ENCODE measurements at regions not wholly inside any gene's neighbourhood (a gene's known extent, or its start where the extent isn't known, plus 50 kb on each side); places are given as distances from the start of the nearest gene placed in this dataset.

DNA sequence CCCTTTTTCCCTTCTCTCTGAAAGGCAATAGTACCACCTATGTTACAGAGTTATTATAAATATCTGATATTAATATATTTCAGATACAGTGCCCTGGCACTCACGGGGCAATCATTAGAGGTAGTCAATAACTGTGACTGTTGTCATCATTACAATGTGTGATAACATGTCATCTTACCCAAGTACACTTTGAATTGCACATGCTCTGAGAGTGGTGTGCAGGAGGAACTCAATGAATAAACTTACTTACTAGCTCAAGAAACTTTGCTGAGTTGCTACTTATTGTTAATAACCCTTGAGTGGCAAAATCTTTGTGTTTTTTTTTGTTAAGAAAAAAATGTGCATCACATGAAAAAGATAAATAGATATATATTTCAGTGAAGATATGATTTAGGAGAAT, 275.1 kb upstream of the RASGEF1B start:
- peaks cover 7% of the 10 kb centered on the region for H3K9me3 ChIP-seq (replicated peaks)
- no peaks in the 10 kb centered on the region for H3K27me3 ChIP-seq (ENCODE audit: low read depth)
- H3K4me1 ChIP-seq: no peaks in the 10 kb centered on the region
- no peaks in the 10 kb centered on the region for H3K36me3 ChIP-seq
- H3K27ac ChIP-seq (replicated peaks): no peak overlapping the region
- no peak for DNase-seq
- TF ChIP-seq, protein P1, sequence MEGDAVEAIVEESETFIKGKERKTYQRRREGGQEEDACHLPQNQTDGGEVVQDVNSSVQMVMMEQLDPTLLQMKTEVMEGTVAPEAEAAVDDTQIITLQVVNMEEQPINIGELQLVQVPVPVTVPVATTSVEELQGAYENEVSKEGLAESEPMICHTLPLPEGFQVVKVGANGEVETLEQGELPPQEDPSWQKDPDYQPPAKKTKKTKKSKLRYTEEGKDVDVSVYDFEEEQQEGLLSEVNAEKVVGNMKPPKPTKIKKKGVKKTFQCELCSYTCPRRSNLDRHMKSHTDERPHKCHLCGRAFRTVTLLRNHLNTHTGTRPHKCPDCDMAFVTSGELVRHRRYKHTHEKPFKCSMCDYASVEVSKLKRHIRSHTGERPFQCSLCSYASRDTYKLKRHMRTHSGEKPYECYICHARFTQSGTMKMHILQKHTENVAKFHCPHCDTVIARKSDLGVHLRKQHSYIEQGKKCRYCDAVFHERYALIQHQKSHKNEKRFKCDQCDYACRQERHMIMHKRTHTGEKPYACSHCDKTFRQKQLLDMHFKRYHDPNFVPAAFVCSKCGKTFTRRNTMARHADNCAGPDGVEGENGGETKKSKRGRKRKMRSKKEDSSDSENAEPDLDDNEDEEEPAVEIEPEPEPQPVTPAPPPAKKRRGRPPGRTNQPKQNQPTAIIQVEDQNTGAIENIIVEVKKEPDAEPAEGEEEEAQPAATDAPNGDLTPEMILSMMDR (IDR thresholded peaks at IDR 0.05; ENCODE audit: borderline replicate concordance): no peak
- intact Hi-C loops (cut with micrococcal nuclease): no loop called here
- no peak overlapping the region for H3K4me3 ChIP-seq

DNA sequence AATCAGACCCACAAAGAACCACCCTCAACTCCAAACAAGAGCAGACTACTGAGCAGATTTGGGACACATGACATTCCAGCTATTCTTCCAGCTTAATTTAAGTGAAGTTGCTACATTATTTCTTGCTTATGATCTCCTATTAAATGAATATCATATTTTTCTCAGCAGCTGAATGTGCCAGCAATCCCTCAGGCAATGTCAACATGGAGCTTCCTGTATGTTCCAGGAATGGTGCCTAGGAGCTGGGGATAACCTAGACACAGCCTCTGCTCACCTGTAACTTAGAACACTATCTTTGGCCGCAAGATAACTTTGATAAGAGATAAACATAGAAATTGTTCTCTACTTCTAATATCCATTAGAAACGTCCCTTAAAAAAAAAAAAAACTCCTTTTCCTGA, 274.4 kb upstream of the RASGEF1B start:
- Histone ChIP-seq H3K36me3 (no peaks in the 10 kb centered on the region), H3K4me3 (no peak overlapping the region), H3K27me3 (ENCODE audit: low read depth) (no peaks in the 10 kb centered on the region), H3K9me3 (replicated peaks) (peaks cover 7% of the 10 kb centered on the region), H3K4me1 (no peaks in the 10 kb centered on the region), H3K27ac (replicated peaks) (no peak overlapping the region)
- intact Hi-C loops (cut with micrococcal nuclease): no loop called here
- DNase-seq: no peak
- TF ChIP-seq, protein P1 (IDR thresholded peaks at IDR 0.05; ENCODE audit: borderline replicate concordance): no peak

DNA sequence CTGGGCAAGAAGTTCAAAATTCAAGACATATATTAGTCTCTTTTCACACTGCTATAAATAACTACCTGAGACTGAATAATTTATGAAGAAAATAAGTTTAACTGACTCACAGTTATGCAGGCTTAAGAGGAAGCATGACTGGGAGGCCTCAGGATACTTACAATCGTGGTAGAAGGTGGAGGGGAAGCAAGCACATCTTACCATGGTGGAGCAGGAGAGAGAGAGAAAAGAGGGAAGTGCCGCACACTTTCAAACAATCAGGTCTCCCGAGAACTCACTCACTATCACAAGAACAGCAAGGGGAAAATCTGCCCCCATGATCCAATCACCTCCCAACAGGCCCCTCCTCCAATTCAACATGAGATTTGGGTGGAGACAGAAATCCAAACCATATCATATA, 273.3 kb upstream of the RASGEF1B start:
- no peaks in the 10 kb centered on the region for H3K27me3 ChIP-seq (ENCODE audit: low read depth)
- no peaks in the 10 kb centered on the region for H3K36me3 ChIP-seq
- TF ChIP-seq, protein P1 (IDR thresholded peaks at IDR 0.05; ENCODE audit: borderline replicate concordance): no peak
- H3K4me3 ChIP-seq: no peak overlapping the region
- peaks cover 7% of the 10 kb centered on the region for H3K9me3 ChIP-seq (replicated peaks)
- intact Hi-C loops (cut with micrococcal nuclease): no loop called here
- H3K4me1 ChIP-seq: no peaks in the 10 kb centered on the region
- DNase-seq: no peak
- H3K27ac ChIP-seq (replicated peaks): no peak overlapping the region

DNA sequence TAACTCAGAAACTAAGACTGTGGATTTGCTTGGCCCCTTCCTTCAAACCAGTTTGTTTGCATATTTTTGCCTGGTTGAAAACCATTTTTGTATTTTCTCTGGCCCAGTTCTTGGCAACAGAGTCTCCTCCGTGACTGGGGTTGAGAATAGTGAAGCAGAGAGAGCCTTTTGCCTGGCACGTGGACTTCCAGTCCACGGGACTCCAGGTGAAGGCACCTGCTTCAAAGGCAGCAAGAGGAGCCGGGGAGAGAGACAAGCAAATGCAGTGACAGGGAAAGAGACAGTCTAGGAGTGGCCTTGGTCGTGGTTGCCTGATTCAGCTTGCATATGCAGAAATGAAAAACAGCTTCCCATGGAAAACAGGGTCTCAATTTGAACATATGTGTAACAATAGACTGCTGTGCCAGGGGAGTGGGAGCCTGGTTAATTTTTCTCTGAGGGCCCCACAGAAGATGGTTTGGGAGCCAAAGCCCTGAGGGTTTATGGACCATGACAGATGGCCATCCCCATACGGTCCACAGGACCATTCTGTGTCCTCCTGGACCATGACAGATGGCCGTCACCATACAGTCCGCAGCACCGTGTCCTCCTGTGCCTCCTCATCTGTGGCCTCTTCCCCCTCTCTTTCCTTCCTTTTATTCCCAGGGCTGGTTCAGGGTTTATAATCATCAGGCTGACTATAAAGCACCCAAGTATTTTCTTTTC, 272.2 kb upstream of the RASGEF1B start:
- H3K9me3 ChIP-seq (replicated peaks): peaks cover 7% of the 10 kb centered on the region
- no peaks in the 10 kb centered on the region for H3K27me3 ChIP-seq (ENCODE audit: low read depth)
- TF ChIP-seq, protein P1 (IDR thresholded peaks at IDR 0.05; ENCODE audit: borderline replicate concordance): no peak
- no peak overlapping the region for H3K27ac ChIP-seq (replicated peaks)
- intact Hi-C loops (cut with micrococcal nuclease): no loop called here
- DNase-seq: no peak
- no peaks in the 10 kb centered on the region for H3K36me3 ChIP-seq
- H3K4me3 ChIP-seq: no peak overlapping the region
- no peaks in the 10 kb centered on the region for H3K4me1 ChIP-seq

DNA sequence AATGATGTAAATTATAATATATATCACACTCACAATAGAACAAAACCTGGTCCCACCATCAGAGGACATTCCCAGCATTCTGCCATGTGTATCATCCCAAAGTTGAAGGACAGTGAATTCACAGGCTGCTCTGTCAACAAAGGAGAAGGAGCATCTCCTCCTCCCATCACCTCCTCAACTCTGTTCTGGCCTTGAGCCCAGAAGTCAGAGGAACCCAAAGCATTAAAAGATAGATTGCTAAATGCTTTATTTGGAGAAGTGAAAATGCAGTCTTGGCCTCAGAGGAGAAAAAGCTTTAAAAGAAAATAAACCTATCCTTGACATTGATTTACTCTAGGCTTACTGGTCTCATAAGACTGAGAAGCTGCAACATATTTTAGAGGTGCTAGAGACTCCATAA, 268.8 kb upstream of the RASGEF1B start:
- Histone ChIP-seq H3K9me3 (replicated peaks) (no peaks in the 10 kb centered on the region), H3K36me3 (no peaks in the 10 kb centered on the region), H3K27me3 (ENCODE audit: low read depth) (no peaks in the 10 kb centered on the region), H3K4me3 (no peak overlapping the region), H3K27ac (replicated peaks) (no peak overlapping the region), H3K4me1 (no peaks in the 10 kb centered on the region)
- TF ChIP-seq, protein P1 (IDR thresholded peaks at IDR 0.05; ENCODE audit: borderline replicate concordance): no peak
- intact Hi-C loops (cut with micrococcal nuclease): no loop called here
- no peak for DNase-seq
